ENCODE measurements at regions not wholly inside any gene's neighbourhood (a gene's known extent, or its start where the extent isn't known, plus 50 kb on each side); places are given as distances from the start of the nearest gene placed in this dataset.
"Not testable (repeated sequence)": the region's sequence is repeated elsewhere in the genome, so short reads cannot be mapped to it uniquely, and the experiment has no call there.

DNA sequence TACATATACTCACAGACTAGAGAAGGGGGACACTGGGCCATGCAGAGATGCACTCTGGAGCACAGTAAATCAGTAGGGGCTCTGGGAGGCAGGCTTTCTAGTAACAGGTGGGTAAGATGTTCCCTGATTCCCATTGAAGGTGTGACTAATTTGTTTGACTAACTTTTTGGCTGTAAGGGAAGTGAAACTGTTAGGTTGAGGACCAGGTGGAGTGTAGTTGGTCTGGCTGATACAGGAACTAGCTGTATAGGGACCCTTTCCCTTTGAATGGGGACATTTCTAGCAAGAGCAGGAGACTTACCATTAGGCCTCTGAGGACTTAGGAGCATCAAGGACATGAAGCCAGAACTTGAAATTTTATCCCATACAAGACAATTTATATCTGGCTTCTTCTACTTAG, 989.6 kb upstream of the COX7C start:
- no peak for TF ChIP-seq POLR2AphosphoS5 (IDR thresholded peaks at IDR 0.05; ENCODE audit: low read depth, low read length)
- TF ChIP-seq REST (IDR thresholded peaks at IDR 0.05; ENCODE audit: insufficient read depth in 1 of 2, low read depth in 2 of 2, low read length in 1 of 2): no peak
- TF ChIP-seq SIN3A (IDR thresholded peaks at IDR 0.05; ENCODE audit: borderline replicate concordance, insufficient read depth, low read depth, low read length): no peak
- TF ChIP-seq TCF7L2 (IDR thresholded peaks at IDR 0.05; ENCODE audit: low read depth, low read length): no peak
- TF ChIP-seq CTCF (IDR thresholded peaks at IDR 0.05): no peak
- Histone ChIP-seq H3K4me3 (ENCODE audit: low read depth in 2 of 2, low read length in 2 of 2) (no peak overlapping the region), H3K9me3 (ENCODE audit: control insufficient read depth, insufficient read depth, low read depth, low read length) (no peaks in the 10 kb centered on the region), H3K27me3 (ENCODE audit: control insufficient read depth, insufficient read depth, low read length) (no peaks in the 10 kb centered on the region), H3K4me1 (ENCODE audit: control insufficient read depth, insufficient read depth, low read length) (no peaks in the 10 kb centered on the region), H3K36me3 (ENCODE audit: control insufficient read depth, insufficient read depth, low read length) (no peaks in the 10 kb centered on the region), H3K27ac (ENCODE audit: low read length) (no peak overlapping the region)
- no TSS peak for BruUV-seq (replicated peaks)
- POLR2A ChIA-PET: interaction anchor here (0.6 kb wide), 1 partner anchor 82 kb away, joined by 3 read pairs; no protein-coding TSS in a partner anchor
- ATAC-seq (no peak), DNase-seq (ENCODE audit: low read depth, low spot score) (no peak)
- in situ Hi-C loops (cut with HindIII; ENCODE audit: low pct_unique_long_range_greater_than_20kb, low sequenced_read_pairs) (no loop called here), intact Hi-C loops (cut with micrococcal nuclease; ENCODE audit: unreplicated experiment) (no loop called here)
- CTCF ChIA-PET: no interaction called here

DNA sequence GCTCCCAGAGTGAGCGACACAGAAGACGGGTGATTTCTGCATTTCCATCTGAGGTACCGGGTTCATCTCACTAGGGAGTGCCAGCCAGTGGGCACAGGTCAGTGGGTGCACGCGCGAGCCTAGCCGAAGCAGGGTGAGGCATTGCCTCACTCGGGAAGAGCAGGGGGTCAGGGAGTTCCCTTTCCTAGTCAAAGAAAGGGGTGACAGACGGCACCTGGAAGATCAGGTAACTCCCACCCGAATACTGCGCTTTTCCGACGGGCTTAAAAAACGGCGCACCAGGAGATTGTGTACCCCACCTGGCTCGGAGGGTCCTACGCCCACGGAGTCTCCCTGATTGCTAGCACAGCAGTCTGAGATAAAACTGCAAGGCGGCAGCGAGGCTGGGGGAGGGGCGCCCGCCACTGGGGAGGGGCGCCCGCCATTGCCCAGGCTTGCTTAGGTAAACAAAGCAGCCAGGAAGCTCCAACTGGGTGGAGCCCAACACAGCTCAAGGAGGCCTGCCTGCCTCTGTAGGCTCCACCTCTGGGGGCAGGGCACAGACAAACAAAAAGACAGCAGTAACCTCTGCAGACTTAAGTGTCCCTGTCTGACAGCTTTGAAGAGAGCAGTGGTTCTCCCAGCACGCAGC, 979.1 kb upstream of the COX7C start:
- DNase-seq (ENCODE audit: low read depth, low spot score); CTCF ChIA-PET: not testable (repeated sequence)

DNA sequence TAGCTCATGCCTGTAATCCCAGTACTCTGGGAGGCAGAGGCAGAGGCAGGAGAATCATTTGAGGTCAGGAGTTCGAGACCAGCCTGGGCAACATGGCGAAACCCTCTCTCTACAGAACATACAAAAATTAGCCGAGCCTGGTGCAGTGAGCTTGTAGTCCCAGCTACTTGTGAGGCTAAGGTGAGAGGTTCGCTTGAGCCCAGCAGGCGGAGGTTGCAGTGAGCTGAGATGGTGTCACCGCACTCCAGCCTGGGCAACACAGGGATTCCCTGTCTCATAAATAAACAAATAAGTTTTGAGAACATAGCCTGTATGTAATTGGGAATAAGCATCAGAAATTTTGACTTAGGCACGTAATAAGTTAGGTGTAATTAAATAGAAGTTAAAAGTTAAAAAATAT, 971.7 kb upstream of the COX7C start:
- intact Hi-C loops (cut with micrococcal nuclease; ENCODE audit: unreplicated experiment): no loop called here
- POLR2A ChIA-PET: no interaction called here
- TF ChIP-seq POLR2AphosphoS5 (IDR thresholded peaks at IDR 0.05; ENCODE audit: low read depth, low read length) (no peak), REST (IDR thresholded peaks at IDR 0.05; ENCODE audit: insufficient read depth in 1 of 2, low read depth in 2 of 2, low read length in 1 of 2) (no peak), TCF7L2 (IDR thresholded peaks at IDR 0.05; ENCODE audit: low read depth, low read length) (no peak)
- Histone ChIP-seq H3K27ac (ENCODE audit: low read length) (no peak overlapping the region), H3K27me3 (ENCODE audit: control insufficient read depth, insufficient read depth, low read length) (no peaks in the 10 kb centered on the region), H3K4me1 (ENCODE audit: control insufficient read depth, insufficient read depth, low read length) (no peaks in the 10 kb centered on the region), H3K9me3 (ENCODE audit: control insufficient read depth, insufficient read depth, low read depth, low read length) (no peaks in the 10 kb centered on the region), H3K36me3 (ENCODE audit: control insufficient read depth, insufficient read depth, low read length) (no peaks in the 10 kb centered on the region), H3K4me3 (ENCODE audit: low read depth in 2 of 2, low read length in 2 of 2) (no peak overlapping the region)
- in situ Hi-C loops (cut with HindIII; ENCODE audit: low pct_unique_long_range_greater_than_20kb, low sequenced_read_pairs): no loop called here
- CTCF ChIA-PET: no interaction called here
- ATAC-seq: no peak
- no peak for DNase-seq (ENCODE audit: low read depth, low spot score)
- BruUV-seq (replicated peaks): no TSS peak

More for the DNA sequence above, 979.1 kb upstream of the COX7C start:
- H3K4me1 ChIP-seq (ENCODE audit: control insufficient read depth, insufficient read depth, low read length); intact Hi-C loops (cut with micrococcal nuclease; ENCODE audit: unreplicated experiment); H3K4me3 ChIP-seq (ENCODE audit: low read depth in 2 of 2, low read length in 2 of 2); H3K36me3 ChIP-seq (ENCODE audit: control insufficient read depth, insufficient read depth, low read length); H3K27ac ChIP-seq (ENCODE audit: low read length); POLR2A ChIA-PET; H3K27me3 ChIP-seq (ENCODE audit: control insufficient read depth, insufficient read depth, low read length); BruUV-seq (replicated peaks); ATAC-seq; in situ Hi-C loops (cut with HindIII; ENCODE audit: low pct_unique_long_range_greater_than_20kb, low sequenced_read_pairs); H3K9me3 ChIP-seq (ENCODE audit: control insufficient read depth, insufficient read depth, low read depth, low read length): not testable (repeated sequence)

All from Panc1 (cell line).